NOMO-1 treated with DMSO at 0.1 percent for 48 hours (cell line): ENCODE measurements at regions not wholly inside any gene's neighbourhood (a gene's known extent, or its start where the extent isn't known, plus 50 kb on each side); places are given as distances from the start of the nearest gene placed in this dataset.

Experiments used
- DNase-seq: peaks from one replicate; lab custom pipeline; 2025; ENCODE audit not compliant: unreplicated experiment; lab: John Stamatoyannopoulos, UW

GRCh38 chr21:35257413-35257812 is 208.3 kb upstream of the RUNX1 start:
- no peak for DNase-seq

- no peak for DNase-seq
Observed at GRCh38 chr21:35256468-35256988, 207.4 kb upstream of the RUNX1 start.

GRCh38 chr21:35254765-35255138 is 205.7 kb upstream of the RUNX1 start:
- DNase-seq: no peak

- peak; percentile 77 for DNase-seq
Observed at GRCh38 chr21:35254006-35254764, 205.1 kb upstream of the RUNX1 start.

GRCh38 chr21:35252831-35253230 is 203.7 kb upstream of the RUNX1 start:
- no peak for DNase-seq

GRCh38 chr21:35249636-35250035 is 200.5 kb upstream of the RUNX1 start:
- no peak for DNase-seq

- DNase-seq: no peak
Observed at GRCh38 chr21:35245879-35246278, 196.8 kb upstream of the RUNX1 start.

- peak; percentile 34 for DNase-seq
Observed at GRCh38 chr21:35244514-35244913, 195.4 kb upstream of the RUNX1 start.

- DNase-seq: no peak
Observed at GRCh38 chr21:35243171-35243570, 194.1 kb upstream of the RUNX1 start.

GRCh38 chr21:35239811-35240219 is 190.7 kb upstream of the RUNX1 start:
- no peak for DNase-seq

- no peak for DNase-seq
Observed at GRCh38 chr21:35238119-35238518, 189.0 kb upstream of the RUNX1 start.

GRCh38 chr21:35237287-35237686 is 188.2 kb upstream of the RUNX1 start:
- no peak for DNase-seq

GRCh38 chr21:35236090-35236489 is 187.0 kb upstream of the RUNX1 start:
- DNase-seq: peak; percentile 57

GRCh38 chr21:35234725-35235124 is 185.6 kb upstream of the RUNX1 start:
- DNase-seq: peak; percentile 89

- no peak for DNase-seq
Observed at GRCh38 chr21:35233756-35234155, 184.7 kb upstream of the RUNX1 start.

- DNase-seq: no peak
Observed at GRCh38 chr21:35232545-35233176, 183.6 kb upstream of the RUNX1 start.

- no peak for DNase-seq
Observed at GRCh38 chr21:35231090-35231489, 182.0 kb upstream of the RUNX1 start.

- DNase-seq: no peak
Observed at GRCh38 chr21:35229290-35229689, 180.2 kb upstream of the RUNX1 start.

GRCh38 chr21:35227786-35228185 is 178.7 kb upstream of the RUNX1 start:
- no peak for DNase-seq

GRCh38 chr21:35226968-35227744 is 178.1 kb upstream of the RUNX1 start:
- peak; percentile 39 for DNase-seq

GRCh38 chr21:35226328-35226727 is 177.2 kb upstream of the RUNX1 start:
- DNase-seq: no peak

GRCh38 chr21:35225573-35225972 is 176.5 kb upstream of the RUNX1 start:
- peak; percentile 11 for DNase-seq
